HepG2 (cell line): ENCODE measurements at regions not wholly inside any gene's neighbourhood (a gene's known extent, or its start where the extent isn't known, plus 50 kb on each side); places are given as distances from the start of the nearest gene placed in this dataset.

Experiments
- ATF5 ChIP-seq: sonication (generic); formaldehyde crosslinking; IDR thresholded peaks from 2 replicates; pipeline ENCODE4 v1.4.0; 2020; ENCODE audit warnings: mild to moderate bottlenecking, low read depth, missing genetic modification reagents
- CREB1 ChIP-seq, 2 experiments: fragments of 450-650 bp in 1 of 2; IDR thresholded peaks; 2 replicates each; pipeline ENCODE4 v1.6.1; 2016 to 2017; ENCODE audit warnings: control low read depth in 1 of 2, mild to moderate bottlenecking in 1 of 2, missing compliant biosample characterization in 1 of 2, missing genetic modification characterization in 1 of 2
- HNF4G ChIP-seq, 2 experiments: sonication (generic) in 1 of 2; formaldehyde crosslinking in 1 of 2; IDR thresholded peaks; 2 replicates each; pipeline versions ENCODE4 v1.4.0 to v1.6.1; 2011 to 2020; ENCODE audit warnings: borderline replicate concordance in 2 of 2, low read depth in 2 of 2, mild to moderate bottlenecking in 2 of 2, low read length in 1 of 2, missing genetic modification reagents in 1 of 2, moderate library complexity in 1 of 2
- ISL2 ChIP-seq: sonication (generic); formaldehyde crosslinking; IDR thresholded peaks from 2 replicates; pipeline ENCODE4 v1.5.0; 2020; ENCODE audit warnings: missing genetic modification reagents
- SP140L ChIP-seq: sonication (generic); formaldehyde crosslinking; IDR thresholded peaks from 2 replicates; pipeline ENCODE4 v1.4.0; 2020; ENCODE audit warnings: missing genetic modification reagents, borderline replicate concordance
- ZNF614 ChIP-seq: IDR thresholded peaks from 2 replicates; pipeline ENCODE4 v1.6.1; 2018; ENCODE audit warnings: missing biosample characterization, missing genetic modification reagents, inconsistent platforms, borderline replicate concordance
- ZNF615 ChIP-seq: sonication (generic); formaldehyde crosslinking; IDR thresholded peaks from 2 replicates; pipeline ENCODE4 v1.5.0; 2020; ENCODE audit warnings: mild to moderate bottlenecking, missing genetic modification reagents, borderline replicate concordance
- TF ChIP-seq, protein P1 (sequence below): sonication (generic); formaldehyde crosslinking; IDR thresholded peaks from 2 replicates; pipeline ENCODE4 v1.4.0; 2020; ENCODE audit warnings: missing genetic modification reagents

DNA sequence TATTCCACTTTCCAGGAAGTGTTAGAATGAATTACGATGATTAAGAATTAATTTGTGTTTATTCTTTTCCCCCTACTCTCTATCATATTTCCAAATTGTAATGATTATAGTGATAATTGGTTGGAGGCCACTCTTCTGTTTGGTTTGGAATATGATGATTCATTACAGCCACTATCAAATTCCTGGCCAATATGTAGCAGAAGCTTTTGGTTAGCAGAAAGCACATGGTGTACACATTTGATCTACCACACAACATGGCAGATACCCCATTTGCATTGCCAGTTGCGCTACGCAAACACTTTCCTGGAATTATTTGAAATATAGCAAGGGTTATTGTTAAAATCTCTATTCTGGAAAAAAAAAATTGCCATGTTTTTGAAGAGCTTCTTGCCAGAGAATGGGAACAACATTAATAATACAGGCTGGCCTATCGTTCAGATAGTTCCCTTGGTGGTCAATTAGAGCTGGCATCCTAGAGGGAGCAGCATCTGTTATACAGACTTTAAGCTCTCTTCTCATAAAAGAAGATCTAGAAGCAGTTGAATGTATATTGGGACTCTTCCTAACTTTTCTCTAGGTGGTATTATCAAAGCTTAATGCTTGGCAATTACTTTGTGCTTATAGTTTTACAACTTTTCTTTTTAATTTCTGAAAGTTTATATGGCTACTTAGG, 455.0 kb upstream of the ACTBL2 start:
- TF ChIP-seq CREB1 (IDR thresholded peaks at IDR 0.05), result no peak
- TF ChIP-seq CREB1 (CRISPR knock-in tag; IDR thresholded peaks at IDR 0.05), result no peak
- TF ChIP-seq SP140L (CRISPR knock-in tag), result no peak
- TF ChIP-seq ZNF615 (CRISPR knock-in tag), result no peak
- TF ChIP-seq ZNF614 (CRISPR knock-in tag), result no peak
- TF ChIP-seq, protein P1, sequence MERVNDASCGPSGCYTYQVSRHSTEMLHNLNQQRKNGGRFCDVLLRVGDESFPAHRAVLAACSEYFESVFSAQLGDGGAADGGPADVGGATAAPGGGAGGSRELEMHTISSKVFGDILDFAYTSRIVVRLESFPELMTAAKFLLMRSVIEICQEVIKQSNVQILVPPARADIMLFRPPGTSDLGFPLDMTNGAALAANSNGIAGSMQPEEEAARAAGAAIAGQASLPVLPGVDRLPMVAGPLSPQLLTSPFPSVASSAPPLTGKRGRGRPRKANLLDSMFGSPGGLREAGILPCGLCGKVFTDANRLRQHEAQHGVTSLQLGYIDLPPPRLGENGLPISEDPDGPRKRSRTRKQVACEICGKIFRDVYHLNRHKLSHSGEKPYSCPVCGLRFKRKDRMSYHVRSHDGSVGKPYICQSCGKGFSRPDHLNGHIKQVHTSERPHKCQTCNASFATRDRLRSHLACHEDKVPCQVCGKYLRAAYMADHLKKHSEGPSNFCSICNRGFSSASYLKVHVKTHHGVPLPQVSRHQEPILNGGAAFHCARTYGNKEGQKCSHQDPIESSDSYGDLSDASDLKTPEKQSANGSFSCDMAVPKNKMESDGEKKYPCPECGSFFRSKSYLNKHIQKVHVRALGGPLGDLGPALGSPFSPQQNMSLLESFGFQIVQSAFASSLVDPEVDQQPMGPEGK, result no peak
- no peak for TF ChIP-seq HNF4G (IDR thresholded peaks at IDR 0.05; ENCODE audit: borderline replicate concordance, low read depth, low read length)
- TF ChIP-seq HNF4G (CRISPR knock-in tag; IDR thresholded peaks at IDR 0.05; ENCODE audit: borderline replicate concordance, low read depth), result no peak
- no peak for TF ChIP-seq ISL2
- no peak for TF ChIP-seq ATF5 (CRISPR knock-in tag)
